ENCODE measurements at regions not wholly inside any gene's neighbourhood (a gene's known extent, or its start where the extent isn't known, plus 50 kb on each side); places are given as distances from the start of the nearest gene placed in this dataset.

GRCh38 chr3:23723930-23724329, 81.8 kb upstream of the UBE2E1 start:
- TF ChIP-seq EZH2 (IDR thresholded peaks at IDR 0.05; ENCODE audit: borderline replicate concordance, insufficient read depth, low read depth, low read length, poor library complexity, severe bottlenecking), result no peak
- no peak for TF ChIP-seq CTCF (IDR thresholded peaks at IDR 0.05)
- peak; percentile 24 for ATAC-seq (ENCODE audit: low read depth)
- Histone ChIP-seq H3K4me3 (ENCODE audit: control extremely low read depth in 1 of 5, extremely low read depth in 1 of 5, insufficient read depth in 1 of 5, low read depth in 2 of 5, low read length in 4 of 5) (no peak overlapping the region), H3K9ac (ENCODE audit: low read length) (no peak overlapping the region), H3K27ac (ENCODE audit: low read length in 2 of 2) (no peak overlapping the region), H4K20me1 (ENCODE audit: control insufficient read depth, insufficient read depth, low read length, poor library complexity, severe bottlenecking) (no peaks in the 10 kb centered on the region), H3K27me3 (replicated peaks in 1 of 4; ENCODE audit: control extremely low read depth in 1 of 4, control insufficient read depth in 3 of 4, insufficient read depth in 4 of 4, low read length in 3 of 4) (no peaks in the 10 kb centered on the region), H3K4me2 (replicated peaks; ENCODE audit: low read depth, low read length, poor library complexity, severe bottlenecking) (no peak overlapping the region), H3K9me3 (ENCODE audit: control extremely low read depth in 1 of 3, control insufficient read depth in 2 of 3, insufficient read depth in 1 of 3, low read length in 2 of 3) (peaks cover 1 to 18% (median 11%) of the 10 kb centered on the region in 3 donors), H3K79me2 (ENCODE audit: control insufficient read depth, insufficient read depth, low read length) (no peaks in the 10 kb centered on the region), H3K4me1 (ENCODE audit: control insufficient read depth in 2 of 2, insufficient read depth in 2 of 2, low read length in 2 of 2) (peaks cover 6 to 8% of the 10 kb centered on the region in 2 donors), H2AFZ (ENCODE audit: insufficient read depth, low read depth, low read length, poor library complexity, severe bottlenecking) (peak overlapping the region; percentile 15), H3K36me3 (replicated peaks in 1 of 2; ENCODE audit: control extremely low read depth in 1 of 2, control insufficient read depth in 1 of 2, extremely low read depth in 1 of 2, insufficient read depth in 2 of 2, low read length in 1 of 2) (no peaks in the 10 kb centered on the region)
- Mint-ChIP-seq H3K27ac (peak overlapping the region; percentile 46), H3K4me3 (no peak overlapping the region), H3K9me3 (ENCODE audit: insufficient read depth) (peaks cover 3% of the 10 kb centered on the region), H3K27me3 (no peaks in the 10 kb centered on the region), H3K4me1 (peaks cover 13% of the 10 kb centered on the region)
- CTCF ChIA-PET, result no interaction called here
- intact Hi-C loops (cut with micrococcal nuclease), result no loop called here
- POLR2A ChIA-PET, result no interaction called here
- peak; percentile 20 for DNase-seq

GRCh38 chr3:23726811-23727548, 78.8 kb upstream of the UBE2E1 start:
- H4K20me1 ChIP-seq (ENCODE audit: control insufficient read depth, insufficient read depth, low read length, poor library complexity, severe bottlenecking), result no peaks in the 10 kb centered on the region
- 33% methylated on average over 2 of the region's 5 CpGs for WGBS (ENCODE audit: insufficient coverage)
- peaks cover 1 to 18% (median 11%) of the 10 kb centered on the region in 3 donors for H3K9me3 ChIP-seq (ENCODE audit: control extremely low read depth in 1 of 3, control insufficient read depth in 2 of 3, insufficient read depth in 1 of 3, low read length in 2 of 3)
- H3K79me2 ChIP-seq (ENCODE audit: control insufficient read depth, insufficient read depth, low read length), result no peaks in the 10 kb centered on the region
- no peak overlapping the region for H3K9ac ChIP-seq (ENCODE audit: low read length)
- Mint-ChIP-seq H3K9me3 (ENCODE audit: insufficient read depth) (peaks cover 3% of the 10 kb centered on the region), H3K27ac (no peak overlapping the region), H3K4me3 (no peak overlapping the region), H3K4me1 (peaks cover 13% of the 10 kb centered on the region), H3K27me3 (no peaks in the 10 kb centered on the region)
- ChIA-PET POLR2A (no interaction called here), CTCF (no interaction called here)
- no peaks in the 10 kb centered on the region for H3K27me3 ChIP-seq (replicated peaks in 1 of 4; ENCODE audit: control extremely low read depth in 1 of 4, control insufficient read depth in 3 of 4, insufficient read depth in 4 of 4, low read length in 3 of 4)
- no peak overlapping the region for H3K4me2 ChIP-seq (replicated peaks; ENCODE audit: low read depth, low read length, poor library complexity, severe bottlenecking)
- no peaks in the 10 kb centered on the region for H3K36me3 ChIP-seq (replicated peaks in 1 of 2; ENCODE audit: control extremely low read depth in 1 of 2, control insufficient read depth in 1 of 2, extremely low read depth in 1 of 2, insufficient read depth in 2 of 2, low read length in 1 of 2)
- no peak for DNase-seq
- no peak overlapping the region for H2AFZ ChIP-seq (ENCODE audit: insufficient read depth, low read depth, low read length, poor library complexity, severe bottlenecking)
- peaks cover 6 to 8% of the 10 kb centered on the region in 2 donors for H3K4me1 ChIP-seq (ENCODE audit: control insufficient read depth in 2 of 2, insufficient read depth in 2 of 2, low read length in 2 of 2)
- H3K27ac ChIP-seq (ENCODE audit: low read length in 2 of 2), result no peak overlapping the region
- intact Hi-C loops (cut with micrococcal nuclease), result no loop called here
- TF ChIP-seq EZH2 (IDR thresholded peaks at IDR 0.05; ENCODE audit: borderline replicate concordance, insufficient read depth, low read depth, low read length, poor library complexity, severe bottlenecking) (no peak), CTCF (IDR thresholded peaks at IDR 0.05) (no peak)
- H3K4me3 ChIP-seq (ENCODE audit: control extremely low read depth in 1 of 5, extremely low read depth in 1 of 5, insufficient read depth in 1 of 5, low read depth in 2 of 5, low read length in 4 of 5), result no peak overlapping the region
- ATAC-seq (ENCODE audit: low read depth), result no peak

Measured in B cell (primary cell).